Activated T-cell treated with anti-CD3 and anti-CD28 coated beads, Interleukin-2, amount 50 U/mL, for 72 hours (primary cell): ENCODE measurements at regions not wholly inside any gene's neighbourhood (a gene's known extent, or its start where the extent isn't known, plus 50 kb on each side); places are given as distances from the start of the nearest gene placed in this dataset.
"Not testable (repeated sequence)": the region's sequence is repeated elsewhere in the genome, so short reads cannot be mapped to it uniquely, and the experiment has no call there.

ENCODE experiments used
- ATAC-seq, 2 donors: fragments of 150-1000 bp; cut with Tn5 transposase; replicated peaks in 1 of 2; 2 replicates each; pipeline ENCODE4 v1.10.0; 2021; ENCODE audit warnings: moderate library complexity in 2 of 2, mild to moderate bottlenecking in 1 of 2
- DNase-seq, 2 donors: peaks; one replicate each; pipeline ENCODE4 v3.0.0; 2021 to 2022; ENCODE audit warnings: mixed read lengths in 1 of 2
- H3K27ac Mint-ChIP-seq: one replicate; pipeline ENCODE4 v1.8.0; 2022; ENCODE audit warnings: mild to moderate bottlenecking, moderate library complexity, mixed read lengths
- H3K27me3 Mint-ChIP-seq: one replicate; pipeline ENCODE4 v1.8.0; 2022; ENCODE audit warnings: low read depth, mixed read lengths
- H3K36me3 Mint-ChIP-seq, 2 donors: one replicate each; pipeline ENCODE4 v1.8.0; 2022; ENCODE audit warnings: mixed read lengths in 2 of 2, mild to moderate bottlenecking in 1 of 2; ENCODE audit not compliant: insufficient read depth in 2 of 2
- H3K4me1 Mint-ChIP-seq: one replicate; pipeline ENCODE4 v1.8.0; 2022; ENCODE audit warnings: low read depth, mixed read lengths
- H3K4me3 Mint-ChIP-seq, 2 donors: one replicate each; pipeline ENCODE4 v1.8.0; 2022; ENCODE audit warnings: mild to moderate bottlenecking in 2 of 2, mixed read lengths in 2 of 2, moderate library complexity in 2 of 2
- H3K9me3 Mint-ChIP-seq, 2 donors: one replicate each; pipeline ENCODE4 v1.8.0; 2022; ENCODE audit warnings: mixed read lengths in 2 of 2

- not testable (repeated sequence) for H3K27ac Mint-ChIP-seq, H3K9me3 Mint-ChIP-seq, ATAC-seq, DNase-seq, H3K27me3 Mint-ChIP-seq, H3K4me3 Mint-ChIP-seq, H3K4me1 Mint-ChIP-seq, H3K36me3 Mint-ChIP-seq
Measured at GRCh38 chr9:38813855-38814254, 93.9 kb upstream of the FAM240B start.

- not testable (repeated sequence) for ATAC-seq, H3K27me3 Mint-ChIP-seq, H3K36me3 Mint-ChIP-seq, H3K4me3 Mint-ChIP-seq, H3K4me1 Mint-ChIP-seq, DNase-seq, H3K27ac Mint-ChIP-seq, H3K9me3 Mint-ChIP-seq
Measured at GRCh38 chr9:38807919-38808459, 88.1 kb upstream of the FAM240B start.

GRCh38 chr9:38771593-38771992 lies 51.7 kb upstream of the FAM240B start:
- no peak overlapping the region for H3K27ac Mint-ChIP-seq
- H3K4me3 Mint-ChIP-seq = no peak overlapping the region
- H3K9me3 Mint-ChIP-seq = peaks cover 1 to 2% of the 10 kb centered on the region in 2 donors
- ATAC-seq (no peak), DNase-seq (no peak)
- no peaks in the 10 kb centered on the region for H3K4me1 Mint-ChIP-seq
- H3K27me3 Mint-ChIP-seq = no peaks in the 10 kb centered on the region
- no peaks in the 10 kb centered on the region for H3K36me3 Mint-ChIP-seq
